ENCODE measurements at regions not wholly inside any gene's neighbourhood (a gene's known extent, or its start where the extent isn't known, plus 50 kb on each side); places are given as distances from the start of the nearest gene placed in this dataset.

DNA sequence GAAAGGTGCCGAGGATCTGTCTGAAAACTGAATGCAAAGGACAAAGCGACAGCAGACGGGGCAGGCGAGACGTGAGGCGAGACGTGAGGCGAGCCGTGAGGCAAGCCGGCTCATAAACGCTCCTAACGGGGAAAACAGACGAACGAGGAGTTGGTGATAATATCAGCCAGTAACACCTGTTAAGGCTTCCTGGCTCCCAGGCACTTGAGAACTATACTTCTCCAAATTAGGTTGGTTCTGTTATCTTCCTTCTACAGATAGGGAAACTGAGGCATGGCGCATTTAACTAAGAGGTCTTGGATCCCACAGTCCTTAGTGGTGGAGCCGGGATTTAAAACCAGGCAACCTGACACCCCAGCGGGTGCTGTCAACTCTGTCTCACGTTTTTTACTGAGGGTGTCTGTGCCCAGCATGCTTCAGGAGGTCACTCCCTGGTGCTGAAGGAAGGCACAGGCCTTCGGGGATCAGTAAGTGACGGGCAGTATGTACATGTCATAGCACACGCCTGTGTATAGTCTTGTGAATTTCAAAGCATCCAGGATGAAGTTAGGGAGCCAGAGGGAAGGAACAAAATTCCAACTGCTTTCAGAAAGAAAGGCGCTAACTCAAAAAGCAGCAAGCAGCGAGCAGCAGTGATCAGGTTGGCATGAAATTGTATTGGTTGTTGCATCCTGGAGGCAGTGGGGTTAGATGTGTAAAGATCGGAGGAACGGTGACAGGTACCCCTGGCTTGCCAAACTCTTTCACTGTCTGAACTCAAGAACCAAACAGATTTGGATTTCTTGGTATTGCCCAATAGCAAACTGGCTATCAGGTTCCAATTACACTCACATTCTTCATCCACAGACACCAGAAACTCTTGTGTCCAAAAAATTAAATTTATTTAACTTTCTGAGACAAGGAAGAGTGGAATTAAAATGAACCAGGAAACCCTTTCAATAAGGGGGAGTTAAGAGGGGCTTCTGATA is 318.7 kb downstream of the THBS2 start:
- TF ChIP-seq, protein P1, sequence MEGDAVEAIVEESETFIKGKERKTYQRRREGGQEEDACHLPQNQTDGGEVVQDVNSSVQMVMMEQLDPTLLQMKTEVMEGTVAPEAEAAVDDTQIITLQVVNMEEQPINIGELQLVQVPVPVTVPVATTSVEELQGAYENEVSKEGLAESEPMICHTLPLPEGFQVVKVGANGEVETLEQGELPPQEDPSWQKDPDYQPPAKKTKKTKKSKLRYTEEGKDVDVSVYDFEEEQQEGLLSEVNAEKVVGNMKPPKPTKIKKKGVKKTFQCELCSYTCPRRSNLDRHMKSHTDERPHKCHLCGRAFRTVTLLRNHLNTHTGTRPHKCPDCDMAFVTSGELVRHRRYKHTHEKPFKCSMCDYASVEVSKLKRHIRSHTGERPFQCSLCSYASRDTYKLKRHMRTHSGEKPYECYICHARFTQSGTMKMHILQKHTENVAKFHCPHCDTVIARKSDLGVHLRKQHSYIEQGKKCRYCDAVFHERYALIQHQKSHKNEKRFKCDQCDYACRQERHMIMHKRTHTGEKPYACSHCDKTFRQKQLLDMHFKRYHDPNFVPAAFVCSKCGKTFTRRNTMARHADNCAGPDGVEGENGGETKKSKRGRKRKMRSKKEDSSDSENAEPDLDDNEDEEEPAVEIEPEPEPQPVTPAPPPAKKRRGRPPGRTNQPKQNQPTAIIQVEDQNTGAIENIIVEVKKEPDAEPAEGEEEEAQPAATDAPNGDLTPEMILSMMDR (IDR thresholded peaks at IDR 0.05), result no peak
- TF ChIP-seq EP300 (IDR thresholded peaks at IDR 0.05), result no peak
- no peak for TF ChIP-seq POLR2AphosphoS5 (IDR thresholded peaks at IDR 0.05)
- no peak for TF ChIP-seq POLR2A (IDR thresholded peaks at IDR 0.05)

Data from gastroesophageal sphincter (tissue), 3 donors.